ENCODE measurements at regions not wholly inside any gene's neighbourhood (a gene's known extent, or its start where the extent isn't known, plus 50 kb on each side); places are given as distances from the start of the nearest gene placed in this dataset.

- TF ChIP-seq ZNF37A (tag by site-specific recombination; IDR thresholded peaks at IDR 0.05): no peak
- Histone ChIP-seq H3K27ac (ENCODE audit: extremely low read depth, low read depth, low read length) (no peak overlapping the region), H3K9me3 (ENCODE audit: control insufficient read depth, insufficient read depth, low read depth, low read length) (no peaks in the 10 kb centered on the region), H3K36me3 (ENCODE audit: control insufficient read depth in 2 of 2, insufficient read depth in 1 of 2, low read length in 2 of 2) (no peaks in the 10 kb centered on the region), H3K4me3 (ENCODE audit: low read depth, low read length) (no peak overlapping the region), H3K4me1 (ENCODE audit: control insufficient read depth, insufficient read depth, low read length) (no peaks in the 10 kb centered on the region)
- ChIA-PET POLR2A (no interaction called here), CTCF (interaction anchor here (0.5 to 1.2 kb wide), 3 partner anchors 12 to 412 kb away, joined by 4 read pairs; no protein-coding TSS in a partner anchor)
Observed at GRCh38 chr2:120578576-120579352, 156.9 kb upstream of the GLI2 start.

GRCh38 chr2:120579916-120580685, 155.6 kb upstream of the GLI2 start:
- ChIA-PET CTCF (interaction anchor here (0.6 to 1.0 kb wide), 3 partner anchors 33 to 266 kb away, joined by 3 read pairs; no protein-coding TSS in a partner anchor), POLR2A (no interaction called here)
- Histone ChIP-seq H3K4me3 (ENCODE audit: low read depth, low read length) (no peak overlapping the region), H3K36me3 (ENCODE audit: control insufficient read depth in 2 of 2, insufficient read depth in 1 of 2, low read length in 2 of 2) (no peaks in the 10 kb centered on the region), H3K9me3 (ENCODE audit: control insufficient read depth, insufficient read depth, low read depth, low read length) (no peaks in the 10 kb centered on the region), H3K27ac (ENCODE audit: extremely low read depth, low read depth, low read length) (no peak overlapping the region), H3K4me1 (ENCODE audit: control insufficient read depth, insufficient read depth, low read length) (no peaks in the 10 kb centered on the region)
- no peak for TF ChIP-seq HOXC10 (CRISPR knock-in tag; IDR thresholded peaks at IDR 0.05)
- TF ChIP-seq KLF10 (tag by site-specific recombination; IDR thresholded peaks at IDR 0.05): no peak
- TF ChIP-seq ZNF521 (tag by site-specific recombination; IDR thresholded peaks at IDR 0.05): no peak
- TF ChIP-seq, protein P1, sequence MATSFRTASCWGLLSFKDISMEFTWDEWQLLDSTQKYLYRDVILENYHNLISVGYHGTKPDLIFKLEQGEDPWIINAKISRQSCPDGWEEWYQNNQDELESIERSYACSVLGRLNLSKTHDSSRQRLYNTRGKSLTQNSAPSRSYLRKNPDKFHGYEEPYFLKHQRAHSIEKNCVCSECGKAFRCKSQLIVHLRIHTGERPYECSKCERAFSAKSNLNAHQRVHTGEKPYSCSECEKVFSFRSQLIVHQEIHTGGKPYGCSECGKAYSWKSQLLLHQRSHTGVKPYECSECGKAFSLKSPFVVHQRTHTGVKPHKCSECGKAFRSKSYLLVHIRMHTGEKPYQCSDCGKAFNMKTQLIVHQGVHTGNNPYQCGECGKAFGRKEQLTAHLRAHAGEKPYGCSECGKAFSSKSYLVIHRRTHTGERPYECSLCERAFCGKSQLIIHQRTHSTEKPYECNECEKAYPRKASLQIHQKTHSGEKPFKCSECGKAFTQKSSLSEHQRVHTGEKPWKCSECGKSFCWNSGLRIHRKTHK (tag by site-specific recombination; IDR thresholded peaks at IDR 0.05): no peak
- TF ChIP-seq ZNF777 (tag by site-specific recombination; IDR thresholded peaks at IDR 0.05; ENCODE audit: borderline replicate concordance): no peak
- TF ChIP-seq, protein P2, sequence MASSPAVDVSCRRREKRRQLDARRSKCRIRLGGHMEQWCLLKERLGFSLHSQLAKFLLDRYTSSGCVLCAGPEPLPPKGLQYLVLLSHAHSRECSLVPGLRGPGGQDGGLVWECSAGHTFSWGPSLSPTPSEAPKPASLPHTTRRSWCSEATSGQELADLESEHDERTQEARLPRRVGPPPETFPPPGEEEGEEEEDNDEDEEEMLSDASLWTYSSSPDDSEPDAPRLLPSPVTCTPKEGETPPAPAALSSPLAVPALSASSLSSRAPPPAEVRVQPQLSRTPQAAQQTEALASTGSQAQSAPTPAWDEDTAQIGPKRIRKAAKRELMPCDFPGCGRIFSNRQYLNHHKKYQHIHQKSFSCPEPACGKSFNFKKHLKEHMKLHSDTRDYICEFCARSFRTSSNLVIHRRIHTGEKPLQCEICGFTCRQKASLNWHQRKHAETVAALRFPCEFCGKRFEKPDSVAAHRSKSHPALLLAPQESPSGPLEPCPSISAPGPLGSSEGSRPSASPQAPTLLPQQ (tag by site-specific recombination; IDR thresholded peaks at IDR 0.05): no peak
- no peak for TF ChIP-seq ZBTB48 (tag by site-specific recombination; IDR thresholded peaks at IDR 0.05)

DNA sequence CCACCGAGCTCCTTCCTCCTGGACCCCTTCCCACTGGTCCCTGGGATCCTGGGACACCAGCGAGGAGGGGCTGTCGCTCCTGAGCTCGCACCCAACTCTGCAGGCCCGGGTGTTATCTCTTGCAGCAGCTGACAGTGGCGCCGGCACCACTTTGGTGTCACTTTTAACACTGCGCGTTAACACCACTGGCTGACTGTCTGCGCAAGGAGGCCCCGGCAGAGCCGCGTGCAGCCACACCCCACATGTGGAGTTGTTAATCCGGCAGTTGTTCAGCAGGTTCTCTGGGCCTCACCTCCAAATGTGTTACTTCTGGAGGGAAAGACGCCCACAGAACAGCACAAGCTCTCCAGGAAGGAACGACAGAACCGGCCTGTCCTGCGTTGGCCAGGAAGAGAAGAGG, 155.0 kb upstream of the GLI2 start:
- TF ChIP-seq ZNF664 (tag by site-specific recombination; IDR thresholded peaks at IDR 0.05) (no peak), ZFP3 (tag by site-specific recombination; IDR thresholded peaks at IDR 0.05; ENCODE audit: low read depth) (no peak), ZNF239 (tag by site-specific recombination; IDR thresholded peaks at IDR 0.05) (no peak), ELK4 (IDR thresholded peaks at IDR 0.05; ENCODE audit: borderline replicate concordance, low read depth, low read length) (no peak), ZNF558 (tag by site-specific recombination; IDR thresholded peaks at IDR 0.05) (no peak), ZEB2 (tag by site-specific recombination; IDR thresholded peaks at IDR 0.05) (no peak), ZNF426 (tag by site-specific recombination; IDR thresholded peaks at IDR 0.05) (no peak), ZNF184 (tag by site-specific recombination; IDR thresholded peaks at IDR 0.05) (no peak), MYNN (tag by site-specific recombination; IDR thresholded peaks at IDR 0.05; ENCODE audit: borderline replicate concordance) (no peak), ZBTB17 (tag by site-specific recombination; IDR thresholded peaks at IDR 0.05) (no peak), ZNF2 (tag by site-specific recombination; IDR thresholded peaks at IDR 0.05) (no peak), ZNF549 (tag by site-specific recombination; IDR thresholded peaks at IDR 0.05) (no peak), ZNF433 (tag by site-specific recombination; IDR thresholded peaks at IDR 0.05; ENCODE audit: low read depth) (no peak), ZNF214 (tag by site-specific recombination; IDR thresholded peaks at IDR 0.05; ENCODE audit: borderline replicate concordance) (no peak), ZFP41 (tag by site-specific recombination; IDR thresholded peaks at IDR 0.05; ENCODE audit: borderline replicate concordance) (no peak)
- H3K9me3 ChIP-seq (ENCODE audit: control insufficient read depth, insufficient read depth, low read depth, low read length): no peaks in the 10 kb centered on the region
- no peak overlapping the region for H3K4me3 ChIP-seq (ENCODE audit: low read depth, low read length)
- CTCF ChIA-PET: interaction anchor here (0.6 to 1.0 kb wide), 2 partner anchors 33 to 267 kb away, joined by 3 read pairs; no protein-coding TSS in a partner anchor
- POLR2A ChIA-PET: no interaction called here
- no peaks in the 10 kb centered on the region for H3K4me1 ChIP-seq (ENCODE audit: control insufficient read depth, insufficient read depth, low read length)
- H3K36me3 ChIP-seq (ENCODE audit: control insufficient read depth in 2 of 2, insufficient read depth in 1 of 2, low read length in 2 of 2): no peaks in the 10 kb centered on the region
- H3K27ac ChIP-seq (ENCODE audit: extremely low read depth, low read depth, low read length): no peak overlapping the region
